ENCODE measurements at regions not wholly inside any gene's neighbourhood (a gene's known extent, or its start where the extent isn't known, plus 50 kb on each side); places are given as distances from the start of the nearest gene placed in this dataset.

DNA sequence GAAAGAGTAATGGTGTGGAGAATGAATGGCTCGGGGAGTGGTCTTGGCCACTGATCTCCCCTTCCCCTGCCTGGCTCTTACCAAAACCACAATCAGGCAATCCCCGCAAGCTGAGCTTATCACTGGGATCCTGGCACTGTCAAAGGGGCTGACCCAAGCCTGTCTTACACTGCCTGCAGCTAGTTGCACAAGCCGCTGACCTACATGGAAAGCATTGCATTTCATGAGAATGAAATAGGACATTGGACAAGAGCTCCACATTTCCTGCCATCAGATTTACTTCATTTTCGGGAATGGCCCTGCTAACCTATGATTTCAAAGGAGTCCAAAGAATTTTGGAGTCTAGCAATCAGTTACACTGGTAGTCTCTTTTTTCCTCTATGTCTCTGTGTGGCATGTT lies 146.4 kb downstream of the PCTP start:
- no peak for DNase-seq (ENCODE audit: low spot score)
- CTCF ChIA-PET = interaction anchor here (0.6 kb wide), 1 partner anchor 11 kb away, joined by 7 read pairs; no protein-coding TSS in a partner anchor
- POLR2A ChIA-PET (ENCODE audit: low non-redundant PET) = no interaction called here
- TF ChIP-seq, protein P1, sequence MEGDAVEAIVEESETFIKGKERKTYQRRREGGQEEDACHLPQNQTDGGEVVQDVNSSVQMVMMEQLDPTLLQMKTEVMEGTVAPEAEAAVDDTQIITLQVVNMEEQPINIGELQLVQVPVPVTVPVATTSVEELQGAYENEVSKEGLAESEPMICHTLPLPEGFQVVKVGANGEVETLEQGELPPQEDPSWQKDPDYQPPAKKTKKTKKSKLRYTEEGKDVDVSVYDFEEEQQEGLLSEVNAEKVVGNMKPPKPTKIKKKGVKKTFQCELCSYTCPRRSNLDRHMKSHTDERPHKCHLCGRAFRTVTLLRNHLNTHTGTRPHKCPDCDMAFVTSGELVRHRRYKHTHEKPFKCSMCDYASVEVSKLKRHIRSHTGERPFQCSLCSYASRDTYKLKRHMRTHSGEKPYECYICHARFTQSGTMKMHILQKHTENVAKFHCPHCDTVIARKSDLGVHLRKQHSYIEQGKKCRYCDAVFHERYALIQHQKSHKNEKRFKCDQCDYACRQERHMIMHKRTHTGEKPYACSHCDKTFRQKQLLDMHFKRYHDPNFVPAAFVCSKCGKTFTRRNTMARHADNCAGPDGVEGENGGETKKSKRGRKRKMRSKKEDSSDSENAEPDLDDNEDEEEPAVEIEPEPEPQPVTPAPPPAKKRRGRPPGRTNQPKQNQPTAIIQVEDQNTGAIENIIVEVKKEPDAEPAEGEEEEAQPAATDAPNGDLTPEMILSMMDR (conservative IDR thresholded peaks at IDR 0.05; ENCODE audit: low read depth) = no peak
- no peak overlapping the region for H3K27ac ChIP-seq

DNA sequence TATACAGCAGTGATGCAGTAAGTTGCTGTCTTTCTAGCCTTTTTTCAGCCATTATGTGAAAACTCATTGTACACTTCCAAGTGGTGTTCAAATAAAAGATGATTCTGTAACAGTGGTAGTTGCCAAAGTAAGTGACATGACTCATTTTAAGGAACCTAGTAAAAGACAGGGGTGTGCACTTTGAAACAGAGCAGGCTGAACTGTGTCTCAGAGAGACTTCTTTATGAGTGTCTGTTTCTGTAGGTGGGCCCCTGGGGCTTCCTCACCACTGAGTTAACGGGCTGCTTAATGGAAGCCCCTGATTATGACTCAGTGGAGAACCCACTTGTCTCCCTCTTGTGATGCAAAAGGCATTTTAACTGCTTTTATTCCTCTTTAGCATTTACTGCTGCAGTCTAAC lies 147.3 kb downstream of the PCTP start:
- ChIA-PET POLR2A (ENCODE audit: low non-redundant PET) (no interaction called here), CTCF (no interaction called here)
- H3K27ac ChIP-seq = no peak overlapping the region
- TF ChIP-seq, protein P1 (conservative IDR thresholded peaks at IDR 0.05; ENCODE audit: low read depth) = no peak
- DNase-seq (ENCODE audit: low spot score) = no peak

DNA sequence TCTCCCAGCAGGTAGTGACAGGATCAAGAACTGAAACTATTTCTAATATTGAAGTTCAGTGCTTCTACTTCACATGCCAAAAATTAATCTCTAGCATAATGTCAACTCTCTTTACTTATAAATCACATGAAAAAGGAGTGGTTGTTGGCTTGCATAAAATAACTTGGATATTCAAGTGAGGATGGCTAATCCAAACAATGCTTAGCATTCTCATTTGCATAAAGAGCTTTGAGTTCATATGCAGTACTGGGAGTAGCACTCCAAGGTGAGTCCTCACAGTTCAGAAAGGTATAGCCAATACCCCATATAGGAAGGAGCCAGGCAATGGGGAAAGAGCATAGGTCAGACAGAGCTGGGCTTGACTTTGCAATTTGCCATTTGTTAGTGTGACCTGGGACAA lies 149.3 kb downstream of the PCTP start:
- TF ChIP-seq, protein P1 (conservative IDR thresholded peaks at IDR 0.05; ENCODE audit: low read depth) = no peak
- POLR2A ChIA-PET (ENCODE audit: low non-redundant PET) = no interaction called here
- DNase-seq (ENCODE audit: low spot score) = no peak

DNA sequence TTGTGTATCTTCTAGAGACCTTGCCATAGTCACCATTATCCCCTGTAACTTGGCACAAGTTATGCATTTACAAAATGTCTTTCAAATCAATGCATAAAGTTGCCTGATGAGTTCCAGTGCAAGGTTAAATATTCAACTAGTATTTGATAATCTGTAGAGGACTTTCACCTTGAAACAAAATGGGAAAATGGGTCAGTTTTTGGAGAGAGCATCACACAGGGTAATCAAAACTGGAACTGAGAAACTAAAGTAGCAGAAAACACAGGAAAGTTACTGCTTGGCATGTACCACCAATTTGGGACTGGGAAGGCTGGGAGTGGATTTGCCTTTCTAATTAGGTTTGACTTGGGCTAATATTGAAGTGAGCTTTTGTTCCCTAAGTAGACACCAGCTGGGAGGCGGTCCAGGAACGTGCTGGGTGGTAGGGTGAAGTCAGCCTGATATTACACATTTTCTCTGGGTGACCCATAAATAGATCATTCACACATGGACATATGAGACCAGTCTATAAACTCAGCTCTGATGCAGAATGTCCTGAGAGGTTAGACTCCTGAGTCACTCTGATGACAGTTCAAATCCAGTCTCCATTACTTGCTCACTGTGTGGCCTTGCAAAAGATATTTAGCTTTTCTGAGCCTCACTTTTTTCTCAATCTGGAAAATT lies 152.3 kb downstream of the PCTP start:
- POLR2A ChIA-PET (ENCODE audit: low non-redundant PET) = no interaction called here
- TF ChIP-seq, protein P1 (conservative IDR thresholded peaks at IDR 0.05; ENCODE audit: low read depth) = no peak
- no peak overlapping the region for H3K27ac ChIP-seq
- CTCF ChIA-PET = no interaction called here
- DNase-seq (ENCODE audit: low spot score) = no peak

More for the DNA sequence above, 149.3 kb downstream of the PCTP start:
- no peak overlapping the region for H3K27ac ChIP-seq
- CTCF ChIA-PET = no interaction called here

DNA sequence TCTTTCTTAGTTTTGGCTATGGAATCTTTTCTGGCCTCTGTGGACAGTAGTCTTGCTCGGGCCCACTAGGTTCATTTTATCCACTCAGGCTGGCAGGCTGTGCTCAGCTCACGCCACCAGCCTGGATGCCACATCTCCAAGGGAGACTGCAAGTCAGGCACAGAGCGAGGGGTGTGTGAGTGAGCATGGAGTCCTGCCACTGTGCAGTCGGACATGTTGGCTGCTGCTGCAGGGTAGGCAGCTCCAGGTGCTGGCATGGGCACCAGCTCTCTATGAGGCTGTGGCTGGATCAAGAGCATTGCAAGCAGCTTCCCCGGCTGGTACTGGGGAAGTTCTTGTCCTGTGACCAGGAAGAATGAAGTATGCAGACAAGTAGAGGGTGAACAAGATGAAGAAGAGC lies 158.9 kb downstream of the PCTP start:
- no peak for DNase-seq (ENCODE audit: low spot score)
- CTCF ChIA-PET = no interaction called here
- TF ChIP-seq, protein P1 (conservative IDR thresholded peaks at IDR 0.05; ENCODE audit: low read depth) = no peak
- no peak overlapping the region for H3K27ac ChIP-seq
- POLR2A ChIA-PET (ENCODE audit: low non-redundant PET) = no interaction called here

DNA sequence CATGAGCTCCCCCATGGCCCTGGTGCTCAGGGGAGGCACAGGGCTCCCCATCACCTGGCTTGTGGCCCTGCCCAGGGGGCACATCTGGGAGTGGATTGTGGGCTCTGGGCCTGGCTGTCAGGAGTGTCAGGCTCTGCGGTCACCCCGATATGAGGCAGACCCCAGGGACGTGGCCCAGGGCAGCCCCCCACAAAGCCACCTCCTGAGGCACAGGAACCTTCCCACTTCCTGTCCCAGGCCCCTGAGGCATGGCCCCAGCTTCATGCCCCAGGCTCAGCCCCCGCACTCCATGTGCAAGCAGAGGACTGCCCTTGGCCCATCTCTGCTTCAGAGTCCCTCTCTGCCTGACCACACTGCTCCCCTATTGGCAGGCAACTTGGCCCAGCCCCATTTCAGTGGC lies 160.3 kb downstream of the PCTP start:
- CTCF ChIA-PET = no interaction called here
- no peak for DNase-seq (ENCODE audit: low spot score)
- POLR2A ChIA-PET (ENCODE audit: low non-redundant PET) = no interaction called here
- no peak overlapping the region for H3K27ac ChIP-seq
- TF ChIP-seq, protein P1 (conservative IDR thresholded peaks at IDR 0.05; ENCODE audit: low read depth) = no peak
